ENCODE measurements at regions not wholly inside any gene's neighbourhood (a gene's known extent, or its start where the extent isn't known, plus 50 kb on each side); places are given as distances from the start of the nearest gene placed in this dataset.

- Mint-ChIP-seq H3K4me1 (no peaks in the 10 kb centered on the region), H3K36me3 (ENCODE audit: low read depth) (no peaks in the 10 kb centered on the region), H3K4me3 (no peak overlapping the region), H3K9me3 (peaks cover 3% of the 10 kb centered on the region), H3K27me3 (ENCODE audit: low read depth) (peaks cover 7% of the 10 kb centered on the region), H3K27ac (no peak overlapping the region)
- TF ChIP-seq CTCF (IDR thresholded peaks at IDR 0.05; ENCODE audit: unreplicated experiment in 3 of 3), result no peak
These were observed 115.7 kb downstream of the MTPAP start for GRCh38 chr10:30233186-30233959.

- TF ChIP-seq CTCF (IDR thresholded peaks at IDR 0.05; ENCODE audit: unreplicated experiment in 3 of 3), result no peak
- H3K4me1 Mint-ChIP-seq, result peaks cover 4% of the 10 kb centered on the region
- peaks cover 3% of the 10 kb centered on the region for H3K9me3 Mint-ChIP-seq
- H3K4me3 Mint-ChIP-seq, result no peak overlapping the region
- H3K36me3 Mint-ChIP-seq (ENCODE audit: low read depth), result no peaks in the 10 kb centered on the region
- H3K27me3 Mint-ChIP-seq (ENCODE audit: low read depth), result peaks cover 7% of the 10 kb centered on the region
- H3K27ac Mint-ChIP-seq, result no peak overlapping the region
These were observed 117.4 kb downstream of the MTPAP start for GRCh38 chr10:30231709-30232108.

GRCh38 chr10:30231071-30231652 is 117.9 kb downstream of the MTPAP start:
- H3K4me1 Mint-ChIP-seq, result peaks cover 4% of the 10 kb centered on the region
- peaks cover 3% of the 10 kb centered on the region for H3K9me3 Mint-ChIP-seq
- H3K27me3 Mint-ChIP-seq (ENCODE audit: low read depth), result peaks cover 4% of the 10 kb centered on the region
- H3K36me3 Mint-ChIP-seq (ENCODE audit: low read depth), result no peaks in the 10 kb centered on the region
- no peak overlapping the region for H3K27ac Mint-ChIP-seq
- no peak for TF ChIP-seq CTCF (IDR thresholded peaks at IDR 0.05; ENCODE audit: unreplicated experiment in 3 of 3)
- no peak overlapping the region for H3K4me3 Mint-ChIP-seq

GRCh38 chr10:30229536-30229935 is 119.5 kb downstream of the MTPAP start:
- H3K27me3 Mint-ChIP-seq (ENCODE audit: low read depth), result peaks cover 3% of the 10 kb centered on the region
- H3K4me1 Mint-ChIP-seq, result peaks cover 4% of the 10 kb centered on the region
- H3K4me3 Mint-ChIP-seq, result no peak overlapping the region
- no peak for TF ChIP-seq CTCF (IDR thresholded peaks at IDR 0.05; ENCODE audit: unreplicated experiment in 3 of 3)
- H3K9me3 Mint-ChIP-seq, result peaks cover 1% of the 10 kb centered on the region
- no peaks in the 10 kb centered on the region for H3K36me3 Mint-ChIP-seq (ENCODE audit: low read depth)
- no peak overlapping the region for H3K27ac Mint-ChIP-seq

GRCh38 chr10:30228417-30229036 is 120.6 kb downstream of the MTPAP start:
- H3K9me3 Mint-ChIP-seq, result no peaks in the 10 kb centered on the region
- H3K27me3 Mint-ChIP-seq (ENCODE audit: low read depth), result peaks cover 7% of the 10 kb centered on the region
- no peak for TF ChIP-seq CTCF (IDR thresholded peaks at IDR 0.05; ENCODE audit: unreplicated experiment in 3 of 3)
- no peaks in the 10 kb centered on the region for H3K36me3 Mint-ChIP-seq (ENCODE audit: low read depth)
- no peak overlapping the region for H3K4me3 Mint-ChIP-seq
- H3K4me1 Mint-ChIP-seq, result peaks cover 4% of the 10 kb centered on the region
- H3K27ac Mint-ChIP-seq, result no peak overlapping the region

Measured in nephron (organoid).